D721Med (cell line): ENCODE measurements at regions not wholly inside any gene's neighbourhood (a gene's known extent, or its start where the extent isn't known, plus 50 kb on each side); places are given as distances from the start of the nearest gene placed in this dataset.

Experiments used
- DNase-seq: peaks from one replicate; pipeline ENCODE4 v3.0.0; 2011; ENCODE audit warnings: low spot score; ENCODE audit not compliant: insufficient read length
- FAIRE-seq: peaks from 2 replicates; lab custom pipeline; 2011; peaks lifted over from hg19 to GRCh38; lab: Jason Lieb, UNC
- TF ChIP-seq, protein P1 (sequence below): IDR thresholded peaks from 2 replicates; pipeline ENCODE4 v1.5.1; 2012; ENCODE audit warnings: mild to moderate bottlenecking, control low read depth; ENCODE audit not compliant: insufficient read depth; ENCODE audit errors: missing control alignments

- DNase-seq (no peak), FAIRE-seq (peak; percentile 73)
- TF ChIP-seq, protein P1, sequence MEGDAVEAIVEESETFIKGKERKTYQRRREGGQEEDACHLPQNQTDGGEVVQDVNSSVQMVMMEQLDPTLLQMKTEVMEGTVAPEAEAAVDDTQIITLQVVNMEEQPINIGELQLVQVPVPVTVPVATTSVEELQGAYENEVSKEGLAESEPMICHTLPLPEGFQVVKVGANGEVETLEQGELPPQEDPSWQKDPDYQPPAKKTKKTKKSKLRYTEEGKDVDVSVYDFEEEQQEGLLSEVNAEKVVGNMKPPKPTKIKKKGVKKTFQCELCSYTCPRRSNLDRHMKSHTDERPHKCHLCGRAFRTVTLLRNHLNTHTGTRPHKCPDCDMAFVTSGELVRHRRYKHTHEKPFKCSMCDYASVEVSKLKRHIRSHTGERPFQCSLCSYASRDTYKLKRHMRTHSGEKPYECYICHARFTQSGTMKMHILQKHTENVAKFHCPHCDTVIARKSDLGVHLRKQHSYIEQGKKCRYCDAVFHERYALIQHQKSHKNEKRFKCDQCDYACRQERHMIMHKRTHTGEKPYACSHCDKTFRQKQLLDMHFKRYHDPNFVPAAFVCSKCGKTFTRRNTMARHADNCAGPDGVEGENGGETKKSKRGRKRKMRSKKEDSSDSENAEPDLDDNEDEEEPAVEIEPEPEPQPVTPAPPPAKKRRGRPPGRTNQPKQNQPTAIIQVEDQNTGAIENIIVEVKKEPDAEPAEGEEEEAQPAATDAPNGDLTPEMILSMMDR = no peak
These were observed 562.6 kb downstream of the EDEM1 start for GRCh38 chr3:5750091-5750490.

DNA sequence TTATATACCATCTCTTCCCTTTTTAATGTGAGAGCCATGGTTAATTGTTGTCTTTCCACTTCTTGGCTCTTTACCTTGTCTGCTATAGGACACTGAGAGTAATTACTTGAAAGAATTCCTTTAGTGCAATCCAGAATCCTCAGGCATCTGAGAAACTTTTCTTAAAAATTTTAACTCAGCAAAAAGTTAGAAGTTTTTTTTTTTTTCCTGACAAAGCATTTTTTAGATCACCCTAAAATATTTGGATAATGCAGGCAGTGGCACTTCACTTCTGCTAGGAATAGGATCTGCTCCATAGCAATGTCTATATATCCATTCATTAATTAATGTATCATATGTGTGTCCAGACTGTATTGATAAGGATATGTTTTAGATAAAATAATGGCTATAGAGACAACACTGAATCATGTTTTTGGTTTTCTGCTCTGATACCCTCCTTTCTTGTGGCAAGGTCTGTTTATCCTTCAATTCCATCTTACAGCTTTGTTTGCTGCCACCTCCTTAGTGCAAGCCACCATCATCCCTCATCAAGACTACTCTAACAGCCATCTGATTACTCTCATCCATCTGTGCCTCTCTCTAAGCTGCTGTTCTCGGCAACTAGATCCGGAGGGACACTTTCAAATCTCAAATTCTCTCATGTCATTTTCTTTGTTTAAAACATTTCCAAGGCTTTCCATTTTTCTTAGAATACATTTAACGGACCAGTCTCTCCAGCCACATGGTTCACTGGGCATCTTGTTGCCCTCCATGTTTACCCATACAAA lies 563.5 kb downstream of the EDEM1 start:
- FAIRE-seq = peak; percentile 72
- peak; percentile 13 for DNase-seq
- TF ChIP-seq, protein P1 = no peak

DNA sequence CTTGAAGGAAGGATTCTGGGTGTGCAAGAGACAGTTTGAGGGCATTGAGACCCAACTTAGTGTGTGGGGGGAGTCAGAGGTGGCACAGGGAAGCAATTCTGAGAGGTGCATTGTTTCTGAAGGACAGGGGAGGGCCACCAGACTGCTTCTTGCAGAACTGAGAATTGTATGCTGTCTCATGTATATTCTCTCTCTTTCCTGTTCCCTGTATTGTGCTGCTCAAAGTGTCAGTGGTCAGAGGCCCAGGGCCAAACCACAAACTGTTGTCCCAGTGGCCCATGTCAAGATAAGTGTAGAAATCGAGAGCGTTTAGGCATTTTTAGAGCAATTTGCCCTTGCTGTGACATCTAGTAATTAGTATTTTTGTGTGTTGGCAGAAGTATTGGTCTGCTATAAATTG lies 567.1 kb downstream of the EDEM1 start:
- FAIRE-seq (no peak), DNase-seq (no peak)
- TF ChIP-seq, protein P1 = no peak

DNA sequence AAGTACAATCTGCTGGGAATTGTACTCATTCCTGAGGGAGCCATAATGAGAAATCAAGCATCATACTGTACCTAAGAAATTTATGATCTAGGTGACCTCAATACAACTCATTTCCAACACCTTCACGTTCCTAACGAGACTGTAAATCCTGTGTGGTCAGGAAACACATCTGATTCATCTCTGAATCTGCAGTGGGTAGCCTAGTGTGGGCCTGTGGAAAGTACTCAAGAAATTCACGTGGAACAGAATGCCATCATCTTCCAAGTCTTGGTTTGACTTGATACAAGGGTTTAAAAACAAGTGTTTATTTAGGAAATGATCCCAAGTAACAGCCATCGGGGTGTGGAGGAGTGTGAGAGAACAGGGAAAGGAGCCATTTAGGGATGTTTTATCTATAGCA lies 568.9 kb downstream of the EDEM1 start:
- FAIRE-seq (no peak), DNase-seq (no peak)

GRCh38 chr3:5757213-5757804 lies 569.8 kb downstream of the EDEM1 start:
- TF ChIP-seq, protein P1 = no peak
- no peak for FAIRE-seq
- DNase-seq = no peak

More for the DNA sequence above, 568.9 kb downstream of the EDEM1 start:
- TF ChIP-seq, protein P1 = no peak

GRCh38 chr3:5758699-5759098 lies 571.2 kb downstream of the EDEM1 start:
- TF ChIP-seq, protein P1 = no peak
- FAIRE-seq = no peak
- DNase-seq = no peak

GRCh38 chr3:5762506-5762905 lies 575.0 kb downstream of the EDEM1 start:
- FAIRE-seq = no peak
- TF ChIP-seq, protein P1 = no peak
- no peak for DNase-seq
